GM19023 (cell line): ENCODE measurements at regions not wholly inside any gene's neighbourhood (a gene's known extent, or its start where the extent isn't known, plus 50 kb on each side); places are given as distances from the start of the nearest gene placed in this dataset.
"Not testable (repeated sequence)": the region's sequence is repeated elsewhere in the genome, so short reads cannot be mapped to it uniquely, and the experiment has no call there.

Experiments used
- ATAC-seq: cut with Tn5 transposase; IDR thresholded peaks from one replicate; pipeline ENCODE4 v1.9.1; 2021; ENCODE audit warnings: mild to moderate bottlenecking, moderate library complexity; ENCODE audit not compliant: unreplicated experiment

- ATAC-seq: no peak
Observed at GRCh38 chr16:65716737-65717700, 595.2 kb upstream of the CDH11 start.

- no peak for ATAC-seq
Observed at GRCh38 chr16:65713181-65713808, 591.4 kb upstream of the CDH11 start.

- ATAC-seq: no peak
Observed at GRCh38 chr16:65710107-65710506, 588.2 kb upstream of the CDH11 start.

GRCh38 chr16:65704866-65705265, 583.0 kb upstream of the CDH11 start:
- ATAC-seq: no peak

GRCh38 chr16:65702707-65703402, 581.0 kb upstream of the CDH11 start:
- no peak for ATAC-seq

GRCh38 chr16:65700596-65700995, 578.7 kb upstream of the CDH11 start:
- ATAC-seq: no peak

GRCh38 chr16:65698791-65699321, 577.0 kb upstream of the CDH11 start:
- ATAC-seq: no peak

- no peak for ATAC-seq
Observed at GRCh38 chr16:65697521-65697920, 575.7 kb upstream of the CDH11 start.

GRCh38 chr16:65697065-65697464, 575.2 kb upstream of the CDH11 start:
- ATAC-seq: no peak

- not testable (repeated sequence) for ATAC-seq
Observed at GRCh38 chr16:65691846-65692245, 570.0 kb upstream of the CDH11 start.

GRCh38 chr16:65689726-65690125, 567.9 kb upstream of the CDH11 start:
- ATAC-seq: no peak

- no peak for ATAC-seq
Observed at GRCh38 chr16:65688301-65688700, 566.4 kb upstream of the CDH11 start.

- ATAC-seq: no peak
Observed at GRCh38 chr16:65684230-65684629, 562.4 kb upstream of the CDH11 start.

- no peak for ATAC-seq
Observed at GRCh38 chr16:65681406-65681805, 559.5 kb upstream of the CDH11 start.

- no peak for ATAC-seq
Observed at GRCh38 chr16:65679785-65680184, 557.9 kb upstream of the CDH11 start.

GRCh38 chr16:65675161-65675560, 553.3 kb upstream of the CDH11 start:
- ATAC-seq: no peak

GRCh38 chr16:65672960-65673359, 551.1 kb upstream of the CDH11 start:
- ATAC-seq: no peak

- no peak for ATAC-seq
Observed at GRCh38 chr16:65671071-65671470, 549.2 kb upstream of the CDH11 start.

- no peak for ATAC-seq
Observed at GRCh38 chr16:65668064-65668595, 546.3 kb upstream of the CDH11 start.

- ATAC-seq: no peak
Observed at GRCh38 chr16:65667011-65667578, 545.2 kb upstream of the CDH11 start.
